Common myeloid progenitor, CD34-positive (primary cell): ENCODE measurements at regions not wholly inside any gene's neighbourhood (a gene's known extent, or its start where the extent isn't known, plus 50 kb on each side); places are given as distances from the start of the nearest gene placed in this dataset.

Experiments
- CTCF ChIA-PET: fragments of 350-600 bp; sonication (Branson Sonifier 250); formaldehyde crosslinking; loops from one replicate; lab custom pipeline; 2021; ENCODE audit warnings: antibody characterized with exemption; lab: Charles Lee
- POLR2A ChIA-PET: fragments of 350-600 bp; sonication (Branson Sonifier 250); formaldehyde crosslinking; loops from one replicate; lab custom pipeline; 2021; ENCODE audit warnings: antibody characterized with exemption; lab: Charles Lee
- DNase-seq, 3 donors: peaks; one replicate each; pipeline versions ENCODE4 v3.0.0 to v3.0.0-alpha.2; 2013
- H3K27ac ChIP-seq, 2 experiments: 1 replicate in 1 of 2; 2 replicates in 1 of 2; pipeline ENCODE4 v1.7.0; 2013; ENCODE audit warnings: inconsistent platforms in 2 of 2, low read length in 2 of 2, mild to moderate bottlenecking in 2 of 2, low read depth in 1 of 2, moderate library complexity in 1 of 2; ENCODE audit not compliant: severe bottlenecking in 2 of 2, insufficient read depth in 1 of 2, poor library complexity in 1 of 2
- H3K27me3 ChIP-seq, 5 experiments: replicated peaks in 2 of 5; 1 replicate in 3 of 5; 2 replicates in 2 of 5; pipeline versions ENCODE4 v1.6.1 to v1.7.0; 2013; ENCODE audit warnings: low read length in 4 of 5, mild to moderate bottlenecking in 2 of 5, moderate library complexity in 2 of 5, inconsistent platforms in 1 of 5; ENCODE audit not compliant: insufficient read depth in 5 of 5, control insufficient read depth in 4 of 5
- H3K36me3 ChIP-seq, 4 experiments: 1 replicate in 2 of 4; 2 replicates in 2 of 4; pipeline versions ENCODE4 v1.6.1 to v1.7.0; 2013; ENCODE audit warnings: low read length in 3 of 4, control low read depth in 1 of 4, mild to moderate bottlenecking in 1 of 4; ENCODE audit not compliant: control insufficient read depth in 4 of 4, insufficient read depth in 4 of 4
- H3K4me1 ChIP-seq, 4 experiments: 1 replicate in 3 of 4; 2 replicates in 1 of 4; pipeline versions ENCODE4 v1.6.1 to v1.7.1; 2013; ENCODE audit warnings: low read length in 3 of 4, mild to moderate bottlenecking in 3 of 4, control low read depth in 1 of 4, inconsistent platforms in 1 of 4, moderate library complexity in 1 of 4; ENCODE audit not compliant: control insufficient read depth in 4 of 4, insufficient read depth in 4 of 4; ENCODE audit errors: control extremely low read depth in 1 of 4
- H3K4me3 ChIP-seq, 7 experiments: 1 replicate in 4 of 7; 2 replicates in 3 of 7; pipeline versions ENCODE4 v1.5.1 to v1.7.0; 2013; ENCODE audit warnings: mild to moderate bottlenecking in 7 of 7, low read length in 6 of 7, moderate library complexity in 6 of 7, inconsistent platforms in 2 of 7, low read depth in 2 of 7, control low read depth in 1 of 7; ENCODE audit not compliant: insufficient read depth in 4 of 7, control insufficient read depth in 1 of 7; ENCODE audit errors: extremely low read depth in 1 of 7
- H3K9me3 ChIP-seq, 5 experiments: 1 replicate in 4 of 5; 2 replicates in 1 of 5; pipeline versions ENCODE4 v1.6.1 to v1.7.1; 2013; ENCODE audit warnings: low read length in 4 of 5, mild to moderate bottlenecking in 2 of 5, inconsistent platforms in 1 of 5, low read depth in 1 of 5, moderate library complexity in 1 of 5; ENCODE audit not compliant: control insufficient read depth in 4 of 5, insufficient read depth in 2 of 5; ENCODE audit errors: control extremely low read depth in 1 of 5
- WGBS: methylation state at CpG from one replicate; pipeline ENCODE4 v1.1.5; 2013; ENCODE audit not compliant: insufficient coverage; 5-methylcytosine and 5-hydroxymethylcytosine counted together

GRCh38 chr5:89901346-89901745 is 508.2 kb downstream of the CETN3 start:
- Histone ChIP-seq H3K27me3 (no peaks in the 10 kb centered on the region), H3K36me3 (no peaks in the 10 kb centered on the region), H3K4me1 (no peaks in the 10 kb centered on the region), H3K4me3 (no peak overlapping the region), H3K9me3 (peaks cover 0 to 2% (median 0%) of the 10 kb centered on the region in 5 experiments), H3K27ac (no peak overlapping the region)
- ChIA-PET CTCF (no interaction called here), POLR2A (no interaction called here)
- no peak for DNase-seq
- WGBS, result 88% methylated on average over 1 of the region's 1 CpG

GRCh38 chr5:89900346-89900745 is 509.2 kb downstream of the CETN3 start:
- H3K4me3 ChIP-seq, result no peak overlapping the region
- CTCF ChIA-PET, result no interaction called here
- H3K36me3 ChIP-seq, result no peaks in the 10 kb centered on the region
- no peak overlapping the region for H3K27ac ChIP-seq
- POLR2A ChIA-PET, result no interaction called here
- H3K9me3 ChIP-seq, result peaks cover 0 to 2% (median 0%) of the 10 kb centered on the region in 5 experiments
- H3K27me3 ChIP-seq, result no peaks in the 10 kb centered on the region
- DNase-seq, result no peak
- no CpG with 5 or more reads among the region's 1 CpG for WGBS
- no peaks in the 10 kb centered on the region for H3K4me1 ChIP-seq

- H3K4me3 ChIP-seq, result no peak overlapping the region
- no peaks in the 10 kb centered on the region for H3K4me1 ChIP-seq
- no peak for DNase-seq
- H3K27ac ChIP-seq, result no peak overlapping the region
- peaks cover 0 to 2% (median 0%) of the 10 kb centered on the region in 5 experiments for H3K9me3 ChIP-seq
- H3K36me3 ChIP-seq, result no peaks in the 10 kb centered on the region
- no peaks in the 10 kb centered on the region for H3K27me3 ChIP-seq
- POLR2A ChIA-PET, result no interaction called here
- CTCF ChIA-PET, result no interaction called here
These were observed 510.0 kb downstream of the CETN3 start for GRCh38 chr5:89899559-89899958.

- H3K27me3 ChIP-seq, result no peaks in the 10 kb centered on the region
- ChIA-PET CTCF (no interaction called here), POLR2A (no interaction called here)
- peaks cover 0 to 17% (median 6%) of the 10 kb centered on the region in 5 experiments for H3K9me3 ChIP-seq
- no peaks in the 10 kb centered on the region for H3K4me1 ChIP-seq
- DNase-seq, result no peak
- whole genome bisulfite sequencing, result no CpG with 5 or more reads among the region's 2 CpGs
- no peaks in the 10 kb centered on the region for H3K36me3 ChIP-seq
- no peak overlapping the region for H3K27ac ChIP-seq
- no peak overlapping the region for H3K4me3 ChIP-seq
These were observed 516.0 kb downstream of the CETN3 start for GRCh38 chr5:89893546-89893945.

GRCh38 chr5:89885670-89886069 is 523.9 kb downstream of the CETN3 start:
- Histone ChIP-seq H3K4me3 (no peak overlapping the region), H3K36me3 (no peaks in the 10 kb centered on the region), H3K4me1 (peaks cover 0 to 3% (median 0%) of the 10 kb centered on the region in 4 experiments), H3K27me3 (no peaks in the 10 kb centered on the region), H3K27ac (no peak overlapping the region), H3K9me3 (no peaks in the 10 kb centered on the region)
- no peak for DNase-seq
- ChIA-PET POLR2A (no interaction called here), CTCF (no interaction called here)

GRCh38 chr5:89883967-89884366 is 525.6 kb downstream of the CETN3 start:
- CTCF ChIA-PET, result no interaction called here
- no peaks in the 10 kb centered on the region for H3K36me3 ChIP-seq
- peaks cover 0 to 3% (median 0%) of the 10 kb centered on the region in 4 experiments for H3K4me1 ChIP-seq
- H3K27ac ChIP-seq, result no peak overlapping the region
- H3K9me3 ChIP-seq, result no peaks in the 10 kb centered on the region
- POLR2A ChIA-PET, result no interaction called here
- no peaks in the 10 kb centered on the region for H3K27me3 ChIP-seq
- H3K4me3 ChIP-seq, result no peak overlapping the region
- no peak for DNase-seq

GRCh38 chr5:89878140-89879132 is 531.1 kb downstream of the CETN3 start:
- WGBS, result no CpG with 5 or more reads among the region's 9 CpGs
- CTCF ChIA-PET, result no interaction called here
- H3K27me3 ChIP-seq, result no peaks in the 10 kb centered on the region
- H3K9me3 ChIP-seq, result no peaks in the 10 kb centered on the region
- no peaks in the 10 kb centered on the region for H3K4me1 ChIP-seq
- H3K27ac ChIP-seq, result no peak overlapping the region
- peak in 2 of 3 donors; percentile 2 to 6 for DNase-seq
- POLR2A ChIA-PET, result no interaction called here
- H3K4me3 ChIP-seq, result no peak overlapping the region
- H3K36me3 ChIP-seq, result no peaks in the 10 kb centered on the region
